Cardiac muscle cell (in vitro differentiated cells and primary cell): ENCODE measurements at regions not wholly inside any gene's neighbourhood (a gene's known extent, or its start where the extent isn't known, plus 50 kb on each side); places are given as distances from the start of the nearest gene placed in this dataset.

Experiments used
- DNase-seq, 2 donors: peaks; one replicate each; pipeline versions ENCODE4 v3.0.0 to v3.0.0-alpha.2; 2010 to 2017; ENCODE audit warnings: low read depth in 1 of 2, low spot score in 1 of 2
- H3K27ac ChIP-seq: fragments of 200-600 bp; sonication (generic); 2 replicates; pipeline ENCODE4 v1.5.1; 2016
- H3K27me3 ChIP-seq: fragments of 200-600 bp; sonication (generic); 2 replicates; pipeline ENCODE4 v1.6.0; 2016; ENCODE audit warnings: control low read depth
- H3K36me3 ChIP-seq: fragments of 200-600 bp; sonication (generic); 2 replicates; pipeline ENCODE4 v1.5.1; 2016; ENCODE audit warnings: control low read depth
- H3K4me1 ChIP-seq: fragments of 200-600 bp; sonication (generic); 2 replicates; pipeline ENCODE4 v1.8.1; 2017; ENCODE audit warnings: low read depth, mild to moderate bottlenecking, mixed run types
- H3K4me3 ChIP-seq: fragments of 200-600 bp; sonication (generic); 2 replicates; pipeline ENCODE4 v1.5.1; 2016; ENCODE audit warnings: mild to moderate bottlenecking
- H3K9me3 ChIP-seq: fragments of 200-600 bp; sonication (generic); 2 replicates; pipeline ENCODE4 v1.5.1; 2017; ENCODE audit warnings: low read depth, mild to moderate bottlenecking, control low read depth
- TF ChIP-seq, protein P1 (sequence below): IDR thresholded peaks from 2 replicates; pipeline ENCODE4 v1.5.1; 2012; ENCODE audit warnings: low read depth, mild to moderate bottlenecking, low read length

- Histone ChIP-seq H3K27me3 (no peaks in the 10 kb centered on the region), H3K4me3 (no peak overlapping the region), H3K36me3 (no peaks in the 10 kb centered on the region), H3K27ac (no peak overlapping the region), H3K4me1 (no peaks in the 10 kb centered on the region), H3K9me3 (no peaks in the 10 kb centered on the region)
- DNase-seq = no peak
- TF ChIP-seq, protein P1, sequence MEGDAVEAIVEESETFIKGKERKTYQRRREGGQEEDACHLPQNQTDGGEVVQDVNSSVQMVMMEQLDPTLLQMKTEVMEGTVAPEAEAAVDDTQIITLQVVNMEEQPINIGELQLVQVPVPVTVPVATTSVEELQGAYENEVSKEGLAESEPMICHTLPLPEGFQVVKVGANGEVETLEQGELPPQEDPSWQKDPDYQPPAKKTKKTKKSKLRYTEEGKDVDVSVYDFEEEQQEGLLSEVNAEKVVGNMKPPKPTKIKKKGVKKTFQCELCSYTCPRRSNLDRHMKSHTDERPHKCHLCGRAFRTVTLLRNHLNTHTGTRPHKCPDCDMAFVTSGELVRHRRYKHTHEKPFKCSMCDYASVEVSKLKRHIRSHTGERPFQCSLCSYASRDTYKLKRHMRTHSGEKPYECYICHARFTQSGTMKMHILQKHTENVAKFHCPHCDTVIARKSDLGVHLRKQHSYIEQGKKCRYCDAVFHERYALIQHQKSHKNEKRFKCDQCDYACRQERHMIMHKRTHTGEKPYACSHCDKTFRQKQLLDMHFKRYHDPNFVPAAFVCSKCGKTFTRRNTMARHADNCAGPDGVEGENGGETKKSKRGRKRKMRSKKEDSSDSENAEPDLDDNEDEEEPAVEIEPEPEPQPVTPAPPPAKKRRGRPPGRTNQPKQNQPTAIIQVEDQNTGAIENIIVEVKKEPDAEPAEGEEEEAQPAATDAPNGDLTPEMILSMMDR = no peak
These were observed 315.2 kb downstream of the RPS6KC1 start for GRCh38 chr1:213366141-213366831.

DNA sequence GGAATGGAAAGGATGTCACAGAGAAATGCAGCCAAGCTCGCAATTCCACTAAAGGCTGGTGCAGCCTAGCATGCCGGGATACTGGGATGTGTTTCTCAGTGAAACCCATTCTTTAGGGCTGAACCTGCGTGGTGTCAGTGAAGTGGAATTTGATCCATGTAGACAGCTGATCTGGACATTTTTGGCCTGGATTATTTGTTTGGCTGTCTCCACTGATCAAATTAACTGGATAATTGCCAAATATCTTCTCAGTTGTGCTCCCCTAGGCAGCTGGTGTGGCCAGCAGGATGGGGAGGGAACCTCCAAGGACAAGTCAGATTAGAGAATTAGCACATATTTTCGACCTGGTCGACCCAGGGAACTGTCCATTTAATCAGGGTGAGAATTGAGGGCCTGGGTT lies 318.4 kb downstream of the RPS6KC1 start:
- H3K36me3 ChIP-seq = no peaks in the 10 kb centered on the region
- H3K9me3 ChIP-seq = no peaks in the 10 kb centered on the region
- no peak overlapping the region for H3K4me3 ChIP-seq
- H3K27me3 ChIP-seq = no peaks in the 10 kb centered on the region
- DNase-seq = no peak
- H3K4me1 ChIP-seq = no peaks in the 10 kb centered on the region
- no peak overlapping the region for H3K27ac ChIP-seq
- TF ChIP-seq, protein P1 = no peak

DNA sequence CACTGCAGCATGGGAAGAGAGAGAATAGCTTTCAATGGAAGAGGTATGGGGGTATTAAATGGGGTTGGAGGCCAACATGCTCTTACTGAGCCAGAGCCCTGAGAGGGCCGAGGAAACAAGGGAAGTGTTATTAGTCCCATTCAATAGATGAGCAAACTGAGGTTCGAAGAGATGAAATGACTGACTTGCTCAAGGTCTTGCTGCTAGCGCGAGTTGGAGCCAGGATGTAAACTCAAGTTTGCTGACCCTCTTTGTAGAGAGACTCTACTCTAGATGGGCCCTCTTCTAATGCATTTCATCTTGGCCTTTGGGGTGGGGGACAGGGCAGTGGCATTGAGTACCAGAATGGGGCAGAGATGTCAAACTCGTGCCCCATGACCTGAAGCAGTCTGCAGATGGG lies 319.5 kb downstream of the RPS6KC1 start:
- Histone ChIP-seq H3K27me3 (no peaks in the 10 kb centered on the region), H3K36me3 (no peaks in the 10 kb centered on the region), H3K9me3 (no peaks in the 10 kb centered on the region), H3K4me1 (no peaks in the 10 kb centered on the region), H3K4me3 (no peak overlapping the region), H3K27ac (no peak overlapping the region)
- no peak for DNase-seq
- TF ChIP-seq, protein P1 = no peak

GRCh38 chr1:213371525-213371846 lies 320.4 kb downstream of the RPS6KC1 start:
- Histone ChIP-seq H3K27me3 (no peaks in the 10 kb centered on the region), H3K9me3 (no peaks in the 10 kb centered on the region), H3K27ac (no peak overlapping the region), H3K36me3 (no peaks in the 10 kb centered on the region), H3K4me3 (no peak overlapping the region), H3K4me1 (peaks cover 1% of the 10 kb centered on the region)
- DNase-seq = no peak
- TF ChIP-seq, protein P1 = no peak

GRCh38 chr1:213371847-213372619 lies 321.0 kb downstream of the RPS6KC1 start:
- Histone ChIP-seq H3K36me3 (no peaks in the 10 kb centered on the region), H3K4me1 (peaks cover 6% of the 10 kb centered on the region), H3K4me3 (no peak overlapping the region), H3K9me3 (no peaks in the 10 kb centered on the region), H3K27me3 (no peaks in the 10 kb centered on the region), H3K27ac (no peak overlapping the region)
- no peak for DNase-seq
- TF ChIP-seq, protein P1 = no peak
